ENCODE measurements at regions not wholly inside any gene's neighbourhood (a gene's known extent, or its start where the extent isn't known, plus 50 kb on each side); places are given as distances from the start of the nearest gene placed in this dataset.
"Not testable (repeated sequence)": the region's sequence is repeated elsewhere in the genome, so short reads cannot be mapped to it uniquely, and the experiment has no call there.

GRCh38 chr4:116001291-116001690 lies 887.9 kb upstream of the NDST4 start:
- no peak overlapping the region for H3K27ac ChIP-seq
- H3K4me1 ChIP-seq (ENCODE audit: low read depth) = no peaks in the 10 kb centered on the region
- DNase-seq (ENCODE audit: low read depth in 1 of 2, low spot score in 1 of 2) = no peak
- H3K4me3 ChIP-seq = no peak overlapping the region
- no peaks in the 10 kb centered on the region for H3K36me3 ChIP-seq
- H3K9me3 ChIP-seq (ENCODE audit: low read depth) = peaks cover 4% of the 10 kb centered on the region
- H3K27me3 ChIP-seq = no peaks in the 10 kb centered on the region
- TF ChIP-seq CTCF (IDR thresholded peaks at IDR 0.05; ENCODE audit: low read depth, low read length) = no peak

GRCh38 chr4:115986573-115986972 lies 873.2 kb upstream of the NDST4 start:
- no peak overlapping the region for H3K27ac ChIP-seq
- DNase-seq (ENCODE audit: low read depth in 1 of 2, low spot score in 1 of 2) = no peak
- no peak overlapping the region for H3K4me3 ChIP-seq
- H3K27me3 ChIP-seq = no peaks in the 10 kb centered on the region
- no peak for TF ChIP-seq CTCF (IDR thresholded peaks at IDR 0.05; ENCODE audit: low read depth, low read length)
- H3K36me3 ChIP-seq = no peaks in the 10 kb centered on the region
- H3K4me1 ChIP-seq (ENCODE audit: low read depth) = no peaks in the 10 kb centered on the region
- no peaks in the 10 kb centered on the region for H3K9me3 ChIP-seq (ENCODE audit: low read depth)

GRCh38 chr4:115975421-115976001 lies 862.1 kb upstream of the NDST4 start:
- not testable (repeated sequence) for H3K27me3 ChIP-seq; H3K4me3 ChIP-seq; H3K9me3 ChIP-seq (ENCODE audit: low read depth); H3K4me1 ChIP-seq (ENCODE audit: low read depth); H3K27ac ChIP-seq; H3K36me3 ChIP-seq; DNase-seq (ENCODE audit: low read depth in 1 of 2, low spot score in 1 of 2)

GRCh38 chr4:115973768-115974167 lies 860.3 kb upstream of the NDST4 start:
- TF ChIP-seq CTCF (IDR thresholded peaks at IDR 0.05; ENCODE audit: low read depth, low read length) = no peak
- Histone ChIP-seq H3K9me3 (ENCODE audit: low read depth) (no peaks in the 10 kb centered on the region), H3K36me3 (no peaks in the 10 kb centered on the region), H3K27me3 (no peaks in the 10 kb centered on the region), H3K4me3 (no peak overlapping the region), H3K4me1 (ENCODE audit: low read depth) (peaks cover 3% of the 10 kb centered on the region), H3K27ac (no peak overlapping the region)
- peak in 1 of 2 donors; percentile 1 for DNase-seq (ENCODE audit: low read depth in 1 of 2, low spot score in 1 of 2)

- Histone ChIP-seq H3K9me3 (ENCODE audit: low read depth) (no peaks in the 10 kb centered on the region), H3K4me1 (ENCODE audit: low read depth) (peaks cover 3% of the 10 kb centered on the region), H3K27me3 (no peaks in the 10 kb centered on the region), H3K36me3 (no peaks in the 10 kb centered on the region), H3K4me3 (no peak overlapping the region), H3K27ac (no peak overlapping the region)
- DNase-seq (ENCODE audit: low read depth in 1 of 2, low spot score in 1 of 2) = no peak
- TF ChIP-seq CTCF (IDR thresholded peaks at IDR 0.05; ENCODE audit: low read depth, low read length) = no peak
Measured at GRCh38 chr4:115972967-115973366, 859.5 kb upstream of the NDST4 start.

GRCh38 chr4:115970859-115971258 lies 857.4 kb upstream of the NDST4 start:
- H3K27me3 ChIP-seq = no peaks in the 10 kb centered on the region
- DNase-seq (ENCODE audit: low read depth in 1 of 2, low spot score in 1 of 2) = no peak
- H3K4me3 ChIP-seq = no peak overlapping the region
- no peak overlapping the region for H3K27ac ChIP-seq
- TF ChIP-seq CTCF (IDR thresholded peaks at IDR 0.05; ENCODE audit: low read depth, low read length) = no peak
- no peaks in the 10 kb centered on the region for H3K9me3 ChIP-seq (ENCODE audit: low read depth)
- peaks cover 3% of the 10 kb centered on the region for H3K4me1 ChIP-seq (ENCODE audit: low read depth)
- no peaks in the 10 kb centered on the region for H3K36me3 ChIP-seq
